MM.1S (cell line): ENCODE measurements at regions not wholly inside any gene's neighbourhood (a gene's known extent, or its start where the extent isn't known, plus 50 kb on each side); places are given as distances from the start of the nearest gene placed in this dataset.

Experiments used
- DNase-seq: peaks from one replicate; pipeline ENCODE4 v3.0.0-alpha.2; 2015
- H2AFZ ChIP-seq: fragments of 300-600 bp; sonication (generic); 2 replicates; pipeline ENCODE4 v1.6.0; 2016; ENCODE audit warnings: antibody characterized with exemption, low read length
- H3F3A ChIP-seq: fragments of 300-600 bp; sonication (generic); 2 replicates; pipeline ENCODE4 v1.6.1; 2016; ENCODE audit warnings: mild to moderate bottlenecking, antibody characterized with exemption, low read length, moderate library complexity, mixed read lengths; ENCODE audit not compliant: insufficient read depth
- H3K27ac ChIP-seq: fragments of 300-600 bp; sonication (generic); 2 replicates; pipeline ENCODE4 v1.5.1; 2016; ENCODE audit warnings: mild to moderate bottlenecking, low read length
- H3K27me3 ChIP-seq: fragments of 300-600 bp; sonication (generic); replicated peaks from 2 replicates; pipeline ENCODE4 v1.6.0; 2016; ENCODE audit warnings: low read length; ENCODE audit not compliant: insufficient read depth
- H3K36me3 ChIP-seq: fragments of 300-600 bp; sonication (generic); replicated peaks from 2 replicates; pipeline ENCODE4 v1.6.1; 2016; ENCODE audit warnings: mild to moderate bottlenecking, low read length, mixed read lengths; ENCODE audit not compliant: insufficient read depth
- H3K4me1 ChIP-seq: fragments of 300-600 bp; sonication (generic); 2 replicates; pipeline ENCODE4 v1.6.1; 2016; ENCODE audit warnings: low read length, mixed read lengths
- H3K4me2 ChIP-seq: fragments of 300-600 bp; sonication (generic); 2 replicates; pipeline ENCODE4 v1.6.0; 2016; ENCODE audit warnings: low read depth, low read length
- H3K4me3 ChIP-seq: fragments of 300-600 bp; sonication (generic); 2 replicates; pipeline ENCODE4 v1.5.1; 2016; ENCODE audit warnings: low read length, mixed read lengths
- H3K79me2 ChIP-seq: fragments of 300-600 bp; sonication (generic); 2 replicates; pipeline ENCODE4 v1.6.1; 2016; ENCODE audit warnings: mixed run types, low read length, mixed read lengths
- H3K9ac ChIP-seq: fragments of 300-600 bp; sonication (generic); 2 replicates; pipeline ENCODE4 v1.6.1; 2016; ENCODE audit warnings: low read length, mixed read lengths
- H3K9me2 ChIP-seq: fragments of 300-600 bp; sonication (generic); replicated peaks from 2 replicates; pipeline ENCODE4 v1.6.1; 2016; ENCODE audit warnings: mild to moderate bottlenecking, low read length, mixed read lengths; ENCODE audit not compliant: insufficient read depth
- H3K9me3 ChIP-seq: fragments of 300-600 bp; sonication (generic); replicated peaks from 2 replicates; pipeline ENCODE4 v1.6.1; 2016; ENCODE audit warnings: mild to moderate bottlenecking, low read length, mixed read lengths; ENCODE audit not compliant: insufficient read depth
- H4K20me1 ChIP-seq: fragments of 300-600 bp; sonication (generic); 2 replicates; pipeline ENCODE4 v1.6.1; 2016; ENCODE audit warnings: mild to moderate bottlenecking, low read length, moderate library complexity, mixed read lengths; ENCODE audit not compliant: insufficient read depth
- EZH2 ChIP-seq: fragments of 300-600 bp; sonication (generic); optimal IDR thresholded peaks from 2 replicates; pipeline ENCODE3; 2017; ENCODE audit warnings: low read depth, mild to moderate bottlenecking, antibody characterized with exemption, low read length, mixed read lengths
- EZH2phosphoT487 ChIP-seq: fragments of 300-600 bp; sonication (generic); IDR thresholded peaks from 2 replicates; pipeline ENCODE4 v1.6.1; 2018; ENCODE audit warnings: antibody characterized with exemption, low read length
- TF ChIP-seq, protein P1 (sequence below): fragments of 300-600 bp; sonication (generic); IDR thresholded peaks from 2 replicates; pipeline ENCODE4 v1.5.1; 2016; ENCODE audit warnings: antibody characterized with exemption, low read length, mixed read lengths

GRCh38 chr12:30578426-30578825, 117.2 kb downstream of the IPO8 start:
- TF ChIP-seq EZH2phosphoT487 (no peak), EZH2 (no peak)
- TF ChIP-seq, protein P1, sequence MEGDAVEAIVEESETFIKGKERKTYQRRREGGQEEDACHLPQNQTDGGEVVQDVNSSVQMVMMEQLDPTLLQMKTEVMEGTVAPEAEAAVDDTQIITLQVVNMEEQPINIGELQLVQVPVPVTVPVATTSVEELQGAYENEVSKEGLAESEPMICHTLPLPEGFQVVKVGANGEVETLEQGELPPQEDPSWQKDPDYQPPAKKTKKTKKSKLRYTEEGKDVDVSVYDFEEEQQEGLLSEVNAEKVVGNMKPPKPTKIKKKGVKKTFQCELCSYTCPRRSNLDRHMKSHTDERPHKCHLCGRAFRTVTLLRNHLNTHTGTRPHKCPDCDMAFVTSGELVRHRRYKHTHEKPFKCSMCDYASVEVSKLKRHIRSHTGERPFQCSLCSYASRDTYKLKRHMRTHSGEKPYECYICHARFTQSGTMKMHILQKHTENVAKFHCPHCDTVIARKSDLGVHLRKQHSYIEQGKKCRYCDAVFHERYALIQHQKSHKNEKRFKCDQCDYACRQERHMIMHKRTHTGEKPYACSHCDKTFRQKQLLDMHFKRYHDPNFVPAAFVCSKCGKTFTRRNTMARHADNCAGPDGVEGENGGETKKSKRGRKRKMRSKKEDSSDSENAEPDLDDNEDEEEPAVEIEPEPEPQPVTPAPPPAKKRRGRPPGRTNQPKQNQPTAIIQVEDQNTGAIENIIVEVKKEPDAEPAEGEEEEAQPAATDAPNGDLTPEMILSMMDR: no peak
- Histone ChIP-seq H3K36me3 (no peaks in the 10 kb centered on the region), H3K27me3 (no peaks in the 10 kb centered on the region), H3K27ac (no peak overlapping the region), H4K20me1 (no peaks in the 10 kb centered on the region), H3K9me3 (no peaks in the 10 kb centered on the region), H3K4me1 (no peaks in the 10 kb centered on the region), H3F3A (no peaks in the 10 kb centered on the region), H3K9ac (no peak overlapping the region), H3K4me3 (no peak overlapping the region), H3K4me2 (no peak overlapping the region), H3K9me2 (no peaks in the 10 kb centered on the region), H2AFZ (no peak overlapping the region), H3K79me2 (no peaks in the 10 kb centered on the region)
- no peak for DNase-seq

GRCh38 chr12:30573145-30573544, 122.5 kb downstream of the IPO8 start:
- Histone ChIP-seq H2AFZ (no peak overlapping the region), H4K20me1 (no peaks in the 10 kb centered on the region), H3K4me2 (no peak overlapping the region), H3K9ac (no peak overlapping the region), H3K4me1 (no peaks in the 10 kb centered on the region), H3K4me3 (no peak overlapping the region), H3K27me3 (no peaks in the 10 kb centered on the region), H3K79me2 (no peaks in the 10 kb centered on the region), H3F3A (no peaks in the 10 kb centered on the region), H3K9me2 (no peaks in the 10 kb centered on the region), H3K9me3 (no peaks in the 10 kb centered on the region), H3K27ac (no peak overlapping the region), H3K36me3 (no peaks in the 10 kb centered on the region)
- no peak for DNase-seq
- TF ChIP-seq, protein P1: no peak
- TF ChIP-seq EZH2 (no peak), EZH2phosphoT487 (no peak)

- TF ChIP-seq, protein P1: no peak
- no peak overlapping the region for H3K27ac ChIP-seq
- no peaks in the 10 kb centered on the region for H3K9me3 ChIP-seq
- H3K9me2 ChIP-seq: no peaks in the 10 kb centered on the region
- DNase-seq: no peak
- no peak overlapping the region for H2AFZ ChIP-seq
- H3K36me3 ChIP-seq: no peaks in the 10 kb centered on the region
- H3K27me3 ChIP-seq: no peaks in the 10 kb centered on the region
- H3F3A ChIP-seq: no peaks in the 10 kb centered on the region
- no peaks in the 10 kb centered on the region for H3K4me1 ChIP-seq
- H4K20me1 ChIP-seq: no peaks in the 10 kb centered on the region
- no peaks in the 10 kb centered on the region for H3K79me2 ChIP-seq
- no peak overlapping the region for H3K9ac ChIP-seq
- H3K4me3 ChIP-seq: no peak overlapping the region
- H3K4me2 ChIP-seq: no peak overlapping the region
Observed at GRCh38 chr12:30570211-30570890, 125.3 kb downstream of the IPO8 start.
